WTC11 (cell line): ENCODE measurements at regions not wholly inside any gene's neighbourhood (a gene's known extent, or its start where the extent isn't known, plus 50 kb on each side); places are given as distances from the start of the nearest gene placed in this dataset.

ENCODE experiments used
- ATAC-seq: fragments of 200-7000 bp; cut with Tn5 transposase; 2 replicates; pipeline ENCODE4 v1.10.0; 2021; ENCODE audit warnings: mild to moderate bottlenecking, moderate library complexity
- CTCF ChIA-PET: fragments of 300-600 bp; sonication (Branson Sonifier 250); formaldehyde crosslinking; loops from one replicate; lab custom pipeline; 2021; ENCODE audit warnings: antibody characterized with exemption; lab: Charles Lee
- POLR2A ChIA-PET: fragments of 350-600 bp; sonication (Branson Sonifier 250); formaldehyde crosslinking; loops from one replicate; lab custom pipeline; 2021; ENCODE audit warnings: antibody characterized with exemption; lab: Charles Lee
- DNase-seq: peaks from one replicate; pipeline ENCODE4 v3.0.0; 2021; ENCODE audit warnings: low spot score
- H3K27ac Mint-ChIP-seq: 2 replicates; pipeline ENCODE4 v1.8.0; 2021; ENCODE audit warnings: mixed read lengths
- H3K27me3 Mint-ChIP-seq: 2 replicates; pipeline ENCODE4 v1.8.0; 2021; ENCODE audit warnings: low read depth, mild to moderate bottlenecking, moderate library complexity, mixed read lengths
- H3K36me3 Mint-ChIP-seq: 2 replicates; pipeline ENCODE4 v1.8.0; 2021; ENCODE audit warnings: mixed read lengths
- H3K4me1 Mint-ChIP-seq: 2 replicates; pipeline ENCODE4 v1.8.0; 2022; ENCODE audit warnings: mixed read lengths
- H3K4me3 Mint-ChIP-seq: 2 replicates; pipeline ENCODE4 v1.8.0; 2021; ENCODE audit warnings: mild to moderate bottlenecking, moderate library complexity, mixed read lengths
- H3K9me3 Mint-ChIP-seq: 2 replicates; pipeline ENCODE4 v1.8.0; 2021; ENCODE audit warnings: mixed read lengths
- JUN ChIP-seq: sonication (generic); formaldehyde crosslinking; IDR thresholded peaks from 2 replicates; pipeline ENCODE4 v1.8.0; 2023; ENCODE audit warnings: mild to moderate bottlenecking, missing genetic modification reagents
- KAT7 ChIP-seq: sonication (generic); formaldehyde crosslinking; IDR thresholded peaks from 2 replicates; pipeline ENCODE4 v1.8.1; 2023; ENCODE audit warnings: missing genetic modification reagents, mild to moderate bottlenecking, borderline replicate concordance
- MXD4 ChIP-seq: fragments of 250-450 bp; sonication (Bioruptor Pico); IDR thresholded peaks from 2 replicates; pipeline ENCODE4 v1.8.0; 2021; ENCODE audit warnings: mild to moderate bottlenecking, moderate library complexity, borderline replicate concordance
- MYBL2 ChIP-seq: sonication (generic); formaldehyde crosslinking; IDR thresholded peaks from 2 replicates; pipeline ENCODE4 v1.8.1; 2023; ENCODE audit warnings: mild to moderate bottlenecking, moderate library complexity, missing genetic modification reagents
- NFATC4 ChIP-seq: fragments of 250-450 bp; sonication (Bioruptor Pico); IDR thresholded peaks from 2 replicates; pipeline ENCODE4 v1.9.0; 2021; ENCODE audit warnings: mild to moderate bottlenecking
- NR3C1 ChIP-seq: sonication (generic); formaldehyde crosslinking; conservative IDR thresholded peaks from 2 replicates; pipeline ENCODE4 v1.8.1; 2023; ENCODE audit warnings: low read depth, mild to moderate bottlenecking, missing genetic modification reagents
- OVOL2 ChIP-seq: fragments of 250-450 bp; sonication (Bioruptor Pico); IDR thresholded peaks from 2 replicates; pipeline ENCODE4 v1.9.0; 2021; ENCODE audit warnings: mild to moderate bottlenecking, borderline replicate concordance
- PREB ChIP-seq: sonication (generic); formaldehyde crosslinking; IDR thresholded peaks from 2 replicates; pipeline ENCODE4 v1.8.1; 2022; ENCODE audit warnings: mild to moderate bottlenecking, missing genetic modification reagents, moderate library complexity, borderline replicate concordance
- SMAD4 ChIP-seq: sonication (generic); formaldehyde crosslinking; IDR thresholded peaks from 2 replicates; pipeline ENCODE4 v1.8.0; 2022; ENCODE audit warnings: mild to moderate bottlenecking, missing genetic modification reagents
- SOX15 ChIP-seq: fragments of 250-450 bp; sonication (Bioruptor Pico); IDR thresholded peaks from 2 replicates; pipeline ENCODE4 v1.9.0; 2021; ENCODE audit warnings: mild to moderate bottlenecking
- STAT6 ChIP-seq: sonication (generic); formaldehyde crosslinking; conservative IDR thresholded peaks from 2 replicates; pipeline ENCODE4 v1.8.1; 2023; ENCODE audit warnings: mild to moderate bottlenecking, low read depth, missing genetic modification reagents, moderate library complexity
- USF1 ChIP-seq: sonication (generic); formaldehyde crosslinking; IDR thresholded peaks from 2 replicates; pipeline ENCODE4 v1.8.0; 2022; ENCODE audit warnings: mild to moderate bottlenecking, missing genetic modification reagents
- ZMAT4 ChIP-seq: fragments of 250-450 bp; sonication (Bioruptor Pico); IDR thresholded peaks from 2 replicates; pipeline ENCODE4 v1.9.0; 2021; ENCODE audit warnings: mild to moderate bottlenecking
- ZNF121 ChIP-seq: sonication (generic); formaldehyde crosslinking; IDR thresholded peaks from 2 replicates; pipeline ENCODE4 v1.8.0; 2023; ENCODE audit warnings: missing genetic modification reagents
- ZNF317 ChIP-seq: sonication (generic); formaldehyde crosslinking; IDR thresholded peaks from 2 replicates; pipeline ENCODE4 v1.8.1; 2023; ENCODE audit warnings: low read depth, mild to moderate bottlenecking, moderate library complexity, missing genetic modification reagents, borderline replicate concordance
- ZNF423 ChIP-seq: fragments of 250-450 bp; sonication (Bioruptor Pico); IDR thresholded peaks from 2 replicates; pipeline ENCODE4 v2.1.2; 2022; ENCODE audit warnings: mild to moderate bottlenecking, moderate library complexity
- ZNF671 ChIP-seq: fragments of 250-450 bp; sonication (Bioruptor Pico); IDR thresholded peaks from 2 replicates; pipeline ENCODE4 v1.8.0; 2021; ENCODE audit warnings: mild to moderate bottlenecking

- no peak for ATAC-seq
- TF ChIP-seq NFATC4 = no peak
- TF ChIP-seq JUN (CRISPR knock-in tag) = no peak
- no peak for TF ChIP-seq ZNF317
- TF ChIP-seq MXD4 = no peak
- TF ChIP-seq STAT6 = no peak
- no peak for TF ChIP-seq NR3C1 (CRISPR knock-in tag)
- no peak for TF ChIP-seq ZMAT4 (CRISPR knock-in tag)
- no peak for TF ChIP-seq ZNF671 (CRISPR knock-in tag)
- TF ChIP-seq SOX15 = no peak
- TF ChIP-seq SMAD4 (CRISPR knock-in tag) = no peak
- peaks cover 20% of the 10 kb centered on the region for H3K36me3 Mint-ChIP-seq
- H3K27ac Mint-ChIP-seq = no peak overlapping the region
- no peak overlapping the region for H3K4me3 Mint-ChIP-seq
- peaks cover 6% of the 10 kb centered on the region for H3K27me3 Mint-ChIP-seq
- POLR2A ChIA-PET = no interaction called here
- no peaks in the 10 kb centered on the region for H3K4me1 Mint-ChIP-seq
- DNase-seq = no peak
- peaks cover 52% of the 10 kb centered on the region for H3K9me3 Mint-ChIP-seq
- CTCF ChIA-PET = no interaction called here
Measured at GRCh38 chr2:152280780-152281179, 54.2 kb upstream of the FMNL2 start.

- ATAC-seq (no peak), DNase-seq (no peak)
- no peaks in the 10 kb centered on the region for H3K4me1 Mint-ChIP-seq
- H3K27ac Mint-ChIP-seq = no peak overlapping the region
- H3K9me3 Mint-ChIP-seq = peaks cover 33% of the 10 kb centered on the region
- no peak overlapping the region for H3K4me3 Mint-ChIP-seq
- TF ChIP-seq KAT7 (CRISPR knock-in tag) = no peak
- TF ChIP-seq PREB (CRISPR knock-in tag) = no peak
- TF ChIP-seq USF1 (CRISPR knock-in tag) = no peak
- TF ChIP-seq NR3C1 (CRISPR knock-in tag) = no peak
- TF ChIP-seq OVOL2 = no peak
- ChIA-PET POLR2A (no interaction called here), CTCF (no interaction called here)
- peaks cover 15% of the 10 kb centered on the region for H3K36me3 Mint-ChIP-seq
- H3K27me3 Mint-ChIP-seq = peaks cover 3% of the 10 kb centered on the region
Measured at GRCh38 chr2:152283392-152283791, 51.6 kb upstream of the FMNL2 start.

GRCh38 chr2:152284398-152284797 lies 50.6 kb upstream of the FMNL2 start:
- no peaks in the 10 kb centered on the region for H3K4me1 Mint-ChIP-seq
- ATAC-seq (no peak), DNase-seq (no peak)
- H3K9me3 Mint-ChIP-seq = peaks cover 24% of the 10 kb centered on the region
- ChIA-PET POLR2A (no interaction called here), CTCF (no interaction called here)
- H3K27me3 Mint-ChIP-seq = peaks cover 3% of the 10 kb centered on the region; the same call in 1 of the 2 replicates
- no peak overlapping the region for H3K4me3 Mint-ChIP-seq
- no peak for TF ChIP-seq ZNF423
- TF ChIP-seq MYBL2 = no peak
- no peak for TF ChIP-seq ZNF121 (CRISPR knock-in tag)
- H3K36me3 Mint-ChIP-seq = peaks cover 6% of the 10 kb centered on the region; the same call in 1 of the 2 replicates
- H3K27ac Mint-ChIP-seq = no peak overlapping the region
